Type B pancreatic cell (in vitro differentiated cells): ENCODE measurements at regions not wholly inside any gene's neighbourhood (a gene's known extent, or its start where the extent isn't known, plus 50 kb on each side); places are given as distances from the start of the nearest gene placed in this dataset.

ENCODE experiments used
- DNase-seq: peaks from one replicate; pipeline ENCODE4 v3.0.0; 2021; ENCODE audit warnings: mixed read lengths; ENCODE audit not compliant: unreplicated experiment; ENCODE audit errors: extremely low spot score
- H3K27ac Mint-ChIP-seq: 2 replicates; pipeline ENCODE4 v1.8.0; 2021; ENCODE audit warnings: mild to moderate bottlenecking, mixed read lengths
- H3K27me3 Mint-ChIP-seq: 2 replicates; pipeline ENCODE4 v1.8.0; 2021; ENCODE audit warnings: mixed read lengths
- H3K36me3 Mint-ChIP-seq: 2 replicates; pipeline ENCODE4 v1.8.0; 2021; ENCODE audit warnings: mixed read lengths
- H3K4me1 Mint-ChIP-seq: one replicate; pipeline ENCODE4 v1.8.0; 2021; ENCODE audit warnings: mixed read lengths; ENCODE audit not compliant: unreplicated experiment
- H3K4me3 Mint-ChIP-seq: 2 replicates; pipeline ENCODE4 v1.8.0; 2021; ENCODE audit warnings: mild to moderate bottlenecking, mixed read lengths
- H3K9me3 Mint-ChIP-seq: 2 replicates; pipeline ENCODE4 v1.8.0; 2021; ENCODE audit warnings: mixed read lengths
- CTCF ChIP-seq: fragments of 200-600 bp; sonication (generic); conservative IDR thresholded peaks from 2 replicates; pipeline ENCODE4 v1.5.0; 2021; ENCODE audit warnings: antibody characterized with exemption, mild to moderate bottlenecking

GRCh38 chr1:115492019-115492595, 149.7 kb upstream of the VANGL1 start:
- Mint-ChIP-seq H3K4me3 (no peak overlapping the region), H3K9me3 (peaks cover 8% of the 10 kb centered on the region), H3K27ac (no peak overlapping the region), H3K4me1 (peaks cover 11% of the 10 kb centered on the region), H3K27me3 (no peaks in the 10 kb centered on the region), H3K36me3 (no peaks in the 10 kb centered on the region)
- no peak for TF ChIP-seq CTCF
- DNase-seq: peak; percentile 48

GRCh38 chr1:115491298-115492018, 150.3 kb upstream of the VANGL1 start:
- no peak for DNase-seq
- Mint-ChIP-seq H3K27ac (no peak overlapping the region), H3K27me3 (no peaks in the 10 kb centered on the region), H3K36me3 (no peaks in the 10 kb centered on the region), H3K4me3 (no peak overlapping the region), H3K4me1 (peaks cover 9% of the 10 kb centered on the region), H3K9me3 (peaks cover 8% of the 10 kb centered on the region)
- TF ChIP-seq CTCF: no peak

GRCh38 chr1:115479055-115479482, 141.0 kb upstream of the NGF start:
- H3K4me3 Mint-ChIP-seq: no peak overlapping the region
- no peak overlapping the region for H3K27ac Mint-ChIP-seq
- DNase-seq: no peak
- H3K4me1 Mint-ChIP-seq: peaks cover 3% of the 10 kb centered on the region
- H3K9me3 Mint-ChIP-seq: no peaks in the 10 kb centered on the region
- no peaks in the 10 kb centered on the region for H3K36me3 Mint-ChIP-seq
- TF ChIP-seq CTCF: no peak
- H3K27me3 Mint-ChIP-seq: peaks cover 7% of the 10 kb centered on the region

- DNase-seq: peak; percentile 22
- Mint-ChIP-seq H3K36me3 (no peaks in the 10 kb centered on the region), H3K27ac (no peak overlapping the region)
Observed at GRCh38 chr1:115477071-115477470, 139.0 kb upstream of the NGF start.

GRCh38 chr1:115476616-115477015, 138.6 kb upstream of the NGF start:
- no peak overlapping the region for H3K4me3 Mint-ChIP-seq
- peak; percentile 16 for DNase-seq
- H3K27me3 Mint-ChIP-seq: peaks cover 17% of the 10 kb centered on the region
- no peak for TF ChIP-seq CTCF
- H3K4me1 Mint-ChIP-seq: no peaks in the 10 kb centered on the region
- no peak overlapping the region for H3K27ac Mint-ChIP-seq
- no peaks in the 10 kb centered on the region for H3K36me3 Mint-ChIP-seq
- no peaks in the 10 kb centered on the region for H3K9me3 Mint-ChIP-seq

More at GRCh38 chr1:115477071-115477470, 139.0 kb upstream of the NGF start:
- peaks cover 3% of the 10 kb centered on the region for H3K4me1 Mint-ChIP-seq
- no peaks in the 10 kb centered on the region for H3K9me3 Mint-ChIP-seq
- peaks cover 17% of the 10 kb centered on the region for H3K27me3 Mint-ChIP-seq
- H3K4me3 Mint-ChIP-seq: no peak overlapping the region
- TF ChIP-seq CTCF: no peak
